Gastroesophageal sphincter (tissue), 3 donors: ENCODE measurements at regions not wholly inside any gene's neighbourhood (a gene's known extent, or its start where the extent isn't known, plus 50 kb on each side); places are given as distances from the start of the nearest gene placed in this dataset.

Source experiments
- CTCF ChIP-seq, 4 experiments: fragments of 200-600 bp in 2 of 4; fragments of 450-650 bp in 2 of 4; sonication (generic) in 1 of 4; IDR thresholded peaks; one replicate each; pipeline ENCODE4 v1.5.1; 2017 to 2019; ENCODE audit warnings: antibody characterized with exemption in 4 of 4, mild to moderate bottlenecking in 2 of 4, moderate library complexity in 2 of 4
- POLR2A ChIP-seq, 2 donors: fragments of 450-650 bp; IDR thresholded peaks; one replicate each; pipeline ENCODE4 v1.6.1; 2017; ENCODE audit warnings: antibody characterized with exemption in 2 of 2, mild to moderate bottlenecking in 2 of 2, moderate library complexity in 1 of 2
- POLR2AphosphoS5 ChIP-seq: sonication (generic); formaldehyde crosslinking; IDR thresholded peaks from one replicate; pipeline ENCODE4 v1.6.1; 2017; ENCODE audit warnings: antibody characterized with exemption

- no peak for TF ChIP-seq CTCF (IDR thresholded peaks at IDR 0.05)
- TF ChIP-seq POLR2A (IDR thresholded peaks at IDR 0.05): no peak
- TF ChIP-seq POLR2AphosphoS5: no peak
Measured at GRCh38 chr15:89421219-89421618, 75.2 kb downstream of the RHCG start.
